ENCODE measurements at regions not wholly inside any gene's neighbourhood (a gene's known extent, or its start where the extent isn't known, plus 50 kb on each side); places are given as distances from the start of the nearest gene placed in this dataset.

GRCh38 chr1:198106011-198106410, 50.8 kb upstream of the NEK7 start:
- DNase-seq (ENCODE audit: low read depth in 2 of 2): no peak

All from stimulated activated CD4-positive, alpha-beta T cell treated with anti-CD3 and anti-CD28 coated beads, Interleukin-4, amount 100 ng/mL, for 48 hours (primary cell).